ENCODE measurements at regions not wholly inside any gene's neighbourhood (a gene's known extent, or its start where the extent isn't known, plus 50 kb on each side); places are given as distances from the start of the nearest gene placed in this dataset.

DNA sequence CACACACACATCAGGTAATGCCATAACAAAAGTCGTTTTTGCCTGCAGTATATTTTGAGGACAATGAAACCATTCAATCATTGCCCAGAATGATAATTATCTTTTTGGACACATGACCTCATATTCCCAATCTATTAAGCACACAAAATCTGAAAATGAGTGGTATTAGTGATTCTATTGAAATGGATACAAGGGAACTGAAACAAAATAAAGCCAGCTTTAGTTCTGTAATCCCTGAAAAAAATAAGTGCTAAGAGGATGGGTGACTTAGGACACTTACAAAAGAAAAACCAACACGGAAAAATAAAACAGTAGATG is 128.3 kb upstream of the MAF start:
- no peak for DNase-seq (ENCODE audit: low read depth, low spot score)
- Histone ChIP-seq H3K27ac (ENCODE audit: low read length) (no peak overlapping the region), H3K4me1 (ENCODE audit: control insufficient read depth, insufficient read depth, low read length) (no peaks in the 10 kb centered on the region), H3K4me3 (ENCODE audit: low read depth in 2 of 2, low read length in 2 of 2) (no peak overlapping the region), H3K36me3 (ENCODE audit: control insufficient read depth, insufficient read depth, low read length) (no peaks in the 10 kb centered on the region), H3K9me3 (ENCODE audit: control insufficient read depth, insufficient read depth, low read depth, low read length) (no peaks in the 10 kb centered on the region), H3K27me3 (ENCODE audit: control insufficient read depth, insufficient read depth, low read length) (no peaks in the 10 kb centered on the region)
- in situ Hi-C loops (cut with HindIII; ENCODE audit: low pct_unique_long_range_greater_than_20kb, low sequenced_read_pairs) (no loop called here), intact Hi-C loops (cut with micrococcal nuclease; ENCODE audit: unreplicated experiment) (no loop called here)
- ChIA-PET POLR2A (no interaction called here), CTCF (no interaction called here)
- no peak for TF ChIP-seq SIN3A (IDR thresholded peaks at IDR 0.05; ENCODE audit: borderline replicate concordance, insufficient read depth, low read depth, low read length)
- TF ChIP-seq POLR2AphosphoS5 (IDR thresholded peaks at IDR 0.05; ENCODE audit: low read depth, low read length) = no peak
- TF ChIP-seq, protein P1, sequence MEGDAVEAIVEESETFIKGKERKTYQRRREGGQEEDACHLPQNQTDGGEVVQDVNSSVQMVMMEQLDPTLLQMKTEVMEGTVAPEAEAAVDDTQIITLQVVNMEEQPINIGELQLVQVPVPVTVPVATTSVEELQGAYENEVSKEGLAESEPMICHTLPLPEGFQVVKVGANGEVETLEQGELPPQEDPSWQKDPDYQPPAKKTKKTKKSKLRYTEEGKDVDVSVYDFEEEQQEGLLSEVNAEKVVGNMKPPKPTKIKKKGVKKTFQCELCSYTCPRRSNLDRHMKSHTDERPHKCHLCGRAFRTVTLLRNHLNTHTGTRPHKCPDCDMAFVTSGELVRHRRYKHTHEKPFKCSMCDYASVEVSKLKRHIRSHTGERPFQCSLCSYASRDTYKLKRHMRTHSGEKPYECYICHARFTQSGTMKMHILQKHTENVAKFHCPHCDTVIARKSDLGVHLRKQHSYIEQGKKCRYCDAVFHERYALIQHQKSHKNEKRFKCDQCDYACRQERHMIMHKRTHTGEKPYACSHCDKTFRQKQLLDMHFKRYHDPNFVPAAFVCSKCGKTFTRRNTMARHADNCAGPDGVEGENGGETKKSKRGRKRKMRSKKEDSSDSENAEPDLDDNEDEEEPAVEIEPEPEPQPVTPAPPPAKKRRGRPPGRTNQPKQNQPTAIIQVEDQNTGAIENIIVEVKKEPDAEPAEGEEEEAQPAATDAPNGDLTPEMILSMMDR (IDR thresholded peaks at IDR 0.05) = no peak
- TF ChIP-seq, protein P2, sequence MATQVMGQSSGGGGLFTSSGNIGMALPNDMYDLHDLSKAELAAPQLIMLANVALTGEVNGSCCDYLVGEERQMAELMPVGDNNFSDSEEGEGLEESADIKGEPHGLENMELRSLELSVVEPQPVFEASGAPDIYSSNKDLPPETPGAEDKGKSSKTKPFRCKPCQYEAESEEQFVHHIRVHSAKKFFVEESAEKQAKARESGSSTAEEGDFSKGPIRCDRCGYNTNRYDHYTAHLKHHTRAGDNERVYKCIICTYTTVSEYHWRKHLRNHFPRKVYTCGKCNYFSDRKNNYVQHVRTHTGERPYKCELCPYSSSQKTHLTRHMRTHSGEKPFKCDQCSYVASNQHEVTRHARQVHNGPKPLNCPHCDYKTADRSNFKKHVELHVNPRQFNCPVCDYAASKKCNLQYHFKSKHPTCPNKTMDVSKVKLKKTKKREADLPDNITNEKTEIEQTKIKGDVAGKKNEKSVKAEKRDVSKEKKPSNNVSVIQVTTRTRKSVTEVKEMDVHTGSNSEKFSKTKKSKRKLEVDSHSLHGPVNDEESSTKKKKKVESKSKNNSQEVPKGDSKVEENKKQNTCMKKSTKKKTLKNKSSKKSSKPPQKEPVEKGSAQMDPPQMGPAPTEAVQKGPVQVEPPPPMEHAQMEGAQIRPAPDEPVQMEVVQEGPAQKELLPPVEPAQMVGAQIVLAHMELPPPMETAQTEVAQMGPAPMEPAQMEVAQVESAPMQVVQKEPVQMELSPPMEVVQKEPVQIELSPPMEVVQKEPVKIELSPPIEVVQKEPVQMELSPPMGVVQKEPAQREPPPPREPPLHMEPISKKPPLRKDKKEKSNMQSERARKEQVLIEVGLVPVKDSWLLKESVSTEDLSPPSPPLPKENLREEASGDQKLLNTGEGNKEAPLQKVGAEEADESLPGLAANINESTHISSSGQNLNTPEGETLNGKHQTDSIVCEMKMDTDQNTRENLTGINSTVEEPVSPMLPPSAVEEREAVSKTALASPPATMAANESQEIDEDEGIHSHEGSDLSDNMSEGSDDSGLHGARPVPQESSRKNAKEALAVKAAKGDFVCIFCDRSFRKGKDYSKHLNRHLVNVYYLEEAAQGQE (IDR thresholded peaks at IDR 0.05; ENCODE audit: insufficient read depth in 1 of 2, low read depth in 2 of 2, low read length in 1 of 2) = no peak
- no peak for TF ChIP-seq TCF7L2 (IDR thresholded peaks at IDR 0.05; ENCODE audit: low read depth, low read length)
- no TSS peak for BruUV-seq (replicated peaks)
- no peak for ATAC-seq

DNA sequence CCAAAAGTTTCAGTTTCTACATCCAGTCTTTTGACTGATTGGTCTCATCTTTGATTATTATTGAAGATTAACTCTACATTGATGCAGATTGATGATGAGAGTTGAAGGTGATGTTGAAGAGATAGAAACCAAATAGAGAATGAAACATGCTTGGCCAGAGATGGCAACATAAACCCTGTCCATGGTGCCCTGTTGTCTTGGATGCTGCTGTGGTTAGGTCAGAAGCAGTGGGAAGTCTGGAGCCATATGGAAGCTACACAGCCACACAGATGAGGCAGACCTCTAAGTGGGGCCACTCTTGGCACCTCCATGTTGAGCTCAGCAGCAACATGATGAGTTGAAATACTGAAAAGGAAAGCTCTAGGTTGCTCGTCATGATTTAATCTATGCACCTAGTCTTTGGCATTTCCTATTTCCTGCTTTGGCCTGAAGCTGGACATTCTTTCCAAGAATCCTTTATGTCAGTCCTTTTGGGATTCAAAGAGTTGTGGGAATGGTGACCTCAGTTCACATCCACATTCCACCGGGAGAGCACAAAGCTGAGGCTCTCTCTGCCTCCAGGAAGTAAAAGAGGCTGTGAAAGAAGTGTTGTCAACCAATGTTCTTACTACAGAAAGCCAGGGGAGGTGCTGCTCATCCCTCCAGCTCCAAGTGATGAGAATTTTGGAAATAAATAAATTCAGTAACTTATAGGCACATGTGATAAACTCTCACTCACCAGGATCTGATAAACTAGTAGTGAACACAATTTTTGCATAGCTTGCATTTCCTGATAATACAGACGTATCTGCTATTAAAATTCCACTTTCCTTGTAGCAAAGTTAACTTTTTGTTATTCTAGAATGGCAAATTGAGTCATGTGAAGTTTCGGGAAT is 127.7 kb upstream of the MAF start:
- ATAC-seq = no peak
- BruUV-seq (replicated peaks) = no TSS peak
- H3K36me3 ChIP-seq (ENCODE audit: control insufficient read depth, insufficient read depth, low read length) = no peaks in the 10 kb centered on the region
- ChIA-PET CTCF (no interaction called here), POLR2A (no interaction called here)
- in situ Hi-C loops (cut with HindIII; ENCODE audit: low pct_unique_long_range_greater_than_20kb, low sequenced_read_pairs) (no loop called here), intact Hi-C loops (cut with micrococcal nuclease; ENCODE audit: unreplicated experiment) (no loop called here)
- H3K4me3 ChIP-seq (ENCODE audit: low read depth in 2 of 2, low read length in 2 of 2) = no peak overlapping the region
- no peaks in the 10 kb centered on the region for H3K27me3 ChIP-seq (ENCODE audit: control insufficient read depth, insufficient read depth, low read length)
- H3K4me1 ChIP-seq (ENCODE audit: control insufficient read depth, insufficient read depth, low read length) = no peaks in the 10 kb centered on the region
- no peak for DNase-seq (ENCODE audit: low read depth, low spot score)
- no peaks in the 10 kb centered on the region for H3K9me3 ChIP-seq (ENCODE audit: control insufficient read depth, insufficient read depth, low read depth, low read length)
- H3K27ac ChIP-seq (ENCODE audit: low read length) = no peak overlapping the region
- TF ChIP-seq SIN3A (IDR thresholded peaks at IDR 0.05; ENCODE audit: borderline replicate concordance, insufficient read depth, low read depth, low read length) (no peak), TCF7L2 (IDR thresholded peaks at IDR 0.05; ENCODE audit: low read depth, low read length) (no peak)
- TF ChIP-seq, protein P2 (IDR thresholded peaks at IDR 0.05; ENCODE audit: insufficient read depth in 1 of 2, low read depth in 2 of 2, low read length in 1 of 2) = no peak
